HG02852 (cell line): ENCODE measurements at regions not wholly inside any gene's neighbourhood (a gene's known extent, or its start where the extent isn't known, plus 50 kb on each side); places are given as distances from the start of the nearest gene placed in this dataset.
A peak's percentile ranks its signal among the peaks of the same experiment; 100 is the strongest.
"Not testable (repeated sequence)": the region's sequence is repeated elsewhere in the genome, so short reads cannot be mapped to it uniquely, and the experiment has no call there.

ENCODE experiments used
- ATAC-seq: cut with Tn5 transposase; IDR thresholded peaks from one replicate; pipeline ENCODE4 v1.9.1; 2021; ENCODE audit warnings: mild to moderate bottlenecking, moderate library complexity; ENCODE audit not compliant: unreplicated experiment

GRCh38 chr1:222077206-222077605 lies 335.3 kb upstream of the DUSP10 start:
- ATAC-seq, result no peak

- ATAC-seq, result no peak
Observed at GRCh38 chr1:222074317-222074716, 332.4 kb upstream of the DUSP10 start.

- no peak for ATAC-seq
Observed at GRCh38 chr1:222073307-222073995, 331.6 kb upstream of the DUSP10 start.

GRCh38 chr1:222071387-222071786 lies 329.5 kb upstream of the DUSP10 start:
- ATAC-seq, result no peak

GRCh38 chr1:222068937-222069336 lies 327.0 kb upstream of the DUSP10 start:
- ATAC-seq, result no peak

GRCh38 chr1:222068101-222068500 lies 326.2 kb upstream of the DUSP10 start:
- no peak for ATAC-seq

GRCh38 chr1:222066539-222066938 lies 324.6 kb upstream of the DUSP10 start:
- ATAC-seq, result no peak

- ATAC-seq, result no peak
Observed at GRCh38 chr1:222065234-222065633, 323.3 kb upstream of the DUSP10 start.

- no peak for ATAC-seq
Observed at GRCh38 chr1:222064388-222065211, 322.7 kb upstream of the DUSP10 start.

- ATAC-seq, result no peak
Observed at GRCh38 chr1:222062640-222063039, 320.8 kb upstream of the DUSP10 start.

GRCh38 chr1:222061711-222062359 lies 319.9 kb upstream of the DUSP10 start:
- no peak for ATAC-seq

- no peak for ATAC-seq
Observed at GRCh38 chr1:222060210-222060916, 318.5 kb upstream of the DUSP10 start.

GRCh38 chr1:222058249-222058648 lies 316.4 kb upstream of the DUSP10 start:
- ATAC-seq, result no peak

- peak; percentile 82 for ATAC-seq
Observed at GRCh38 chr1:222057162-222057561, 315.3 kb upstream of the DUSP10 start.

GRCh38 chr1:222054416-222054815 lies 312.5 kb upstream of the DUSP10 start:
- ATAC-seq, result no peak

- ATAC-seq, result no peak
Observed at GRCh38 chr1:222053790-222054294, 312.0 kb upstream of the DUSP10 start.

- ATAC-seq, result not testable (repeated sequence)
Observed at GRCh38 chr1:222051311-222051710, 309.4 kb upstream of the DUSP10 start.

GRCh38 chr1:222049661-222050060 lies 307.8 kb upstream of the DUSP10 start:
- not testable (repeated sequence) for ATAC-seq

GRCh38 chr1:222049176-222049575 lies 307.3 kb upstream of the DUSP10 start:
- ATAC-seq, result no peak

- peak; percentile 75 for ATAC-seq
Observed at GRCh38 chr1:222048094-222048595, 306.3 kb upstream of the DUSP10 start.

- ATAC-seq, result no peak
Observed at GRCh38 chr1:222047366-222047765, 305.5 kb upstream of the DUSP10 start.
